T-cell (primary cell): ENCODE measurements at regions not wholly inside any gene's neighbourhood (a gene's known extent, or its start where the extent isn't known, plus 50 kb on each side); places are given as distances from the start of the nearest gene placed in this dataset.

Experiments
- ATAC-seq, 4 experiments: fragments of 200-7000 bp in 3 of 4; fragments of 150-1000 bp in 1 of 4; cut with Tn5 transposase; replicated peaks in 1 of 4; 1 replicate in 3 of 4; 2 replicates in 1 of 4; pipeline ENCODE4 v1.10.0; 2021; ENCODE audit warnings: moderate library complexity in 3 of 4, mild to moderate bottlenecking in 2 of 4, moderate number of reproducible peaks in 1 of 4
- CTCF ChIA-PET, 2 donors: fragments of 300-600 bp; sonication (Branson Sonifier 250); formaldehyde crosslinking; loops; one replicate each; lab custom pipeline; 2022; ENCODE audit warnings: antibody characterized with exemption in 2 of 2; lab: Charles Lee
- POLR2A ChIA-PET, 2 donors: fragments of 300-600 bp; sonication (Branson Sonifier 250); formaldehyde crosslinking; loops; one replicate each; lab custom pipeline; 2022; ENCODE audit warnings: antibody characterized with exemption in 2 of 2; lab: Charles Lee
- DNase-seq, 35 experiments: peaks; one replicate each; pipeline versions ENCODE4 v3.0.0 to v3.0.0-alpha.2; 2013 to 2023
- H3K27ac ChIP-seq: one replicate; pipeline ENCODE4 v1.5.1; 2013; ENCODE audit warnings: low read length
- H3K27me3 ChIP-seq, 2 experiments: replicated peaks in 1 of 2; 1 replicate in 1 of 2; 2 replicates in 1 of 2; pipeline versions ENCODE4 v1.6.1 to v1.7.0; 2013; ENCODE audit warnings: low read length in 1 of 2, mixed read lengths in 1 of 2; ENCODE audit not compliant: control insufficient read depth in 2 of 2, insufficient read depth in 2 of 2; ENCODE audit errors: extremely low read depth in 1 of 2
- H3K36me3 ChIP-seq, 2 donors: 1 replicate in 1 of 2; 2 replicates in 1 of 2; pipeline versions ENCODE4 v1.6.1 to v1.7.0; 2013; ENCODE audit warnings: low read length in 1 of 2; ENCODE audit not compliant: control insufficient read depth in 2 of 2, insufficient read depth in 1 of 2; ENCODE audit errors: extremely low read depth in 1 of 2
- H3K4me1 ChIP-seq, 2 experiments: 1 replicate in 1 of 2; 2 replicates in 1 of 2; pipeline versions ENCODE4 v1.6.1 to v1.7.0; 2013; ENCODE audit warnings: low read length in 2 of 2, mixed read lengths in 1 of 2; ENCODE audit not compliant: insufficient read depth in 2 of 2, control insufficient read depth in 1 of 2; ENCODE audit errors: extremely low read depth in 1 of 2
- H3K4me3 ChIP-seq, 2 donors: 1 replicate in 1 of 2; 2 replicates in 1 of 2; pipeline versions ENCODE4 v1.5.1 to v1.7.0; 2013; ENCODE audit warnings: mild to moderate bottlenecking in 2 of 2, low read length in 1 of 2, moderate library complexity in 1 of 2; ENCODE audit not compliant: control insufficient read depth in 1 of 2; ENCODE audit errors: extremely low read depth in 1 of 2
- H3K9me3 ChIP-seq: 2 replicates; pipeline ENCODE4 v1.7.0; 2013
- H3K27ac Mint-ChIP-seq, 2 donors: one replicate each; pipeline ENCODE4 v1.8.0; 2020 to 2021; ENCODE audit warnings: mild to moderate bottlenecking in 2 of 2, mixed read lengths in 2 of 2
- H3K27me3 Mint-ChIP-seq, 2 donors: one replicate each; pipeline ENCODE4 v1.8.0; 2021 to 2022; ENCODE audit warnings: mixed read lengths in 2 of 2
- H3K36me3 Mint-ChIP-seq: one replicate; pipeline ENCODE4 v1.8.0; 2021; ENCODE audit warnings: mixed read lengths
- H3K4me1 Mint-ChIP-seq, 3 donors: one replicate each; pipeline ENCODE4 v1.8.0; 2020 to 2022; ENCODE audit warnings: mixed read lengths in 3 of 3, mild to moderate bottlenecking in 1 of 3
- H3K4me3 Mint-ChIP-seq, 3 donors: one replicate each; pipeline ENCODE4 v1.8.0; 2020 to 2022; ENCODE audit warnings: mild to moderate bottlenecking in 3 of 3, mixed read lengths in 3 of 3, moderate library complexity in 3 of 3
- H3K9me3 Mint-ChIP-seq, 3 donors: one replicate each; pipeline ENCODE4 v1.8.0; 2020 to 2022; ENCODE audit warnings: mixed read lengths in 3 of 3
- WGBS: methylation state at CpG from one replicate; pipeline ENCODE4 v1.1.5; 2013; ENCODE audit warnings: missing lambda C conversion rate; ENCODE audit not compliant: insufficient coverage; 5-methylcytosine and 5-hydroxymethylcytosine counted together

DNA sequence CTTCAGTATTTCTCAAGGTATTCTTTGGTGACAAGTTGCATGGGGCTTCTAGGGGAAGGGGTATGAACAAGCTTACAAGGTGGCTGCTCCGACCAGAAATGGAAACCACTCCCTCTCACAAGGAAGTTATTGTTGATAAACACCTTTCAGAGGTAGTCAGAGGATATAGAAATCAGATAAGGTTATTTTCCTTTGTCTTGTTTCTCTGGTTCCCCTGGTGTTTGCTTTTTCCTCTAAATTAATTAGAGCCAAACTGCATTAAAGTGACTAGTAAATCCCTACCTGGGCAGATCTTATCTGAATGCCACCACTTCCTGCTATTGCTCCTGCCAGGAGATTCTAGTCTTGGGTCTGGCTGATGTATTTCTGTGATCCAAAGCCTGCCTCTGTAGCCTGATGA lies 725.4 kb downstream of the INHBA start:
- Mint-ChIP-seq H3K27me3 (no peaks in the 10 kb centered on the region), H3K4me1 (no peaks in the 10 kb centered on the region), H3K9me3 (peaks cover 12 to 19% (median 18%) of the 10 kb centered on the region in 3 donors), H3K4me3 (no peak overlapping the region), H3K27ac (no peak overlapping the region), H3K36me3 (no peaks in the 10 kb centered on the region)
- no peaks in the 10 kb centered on the region for H3K4me1 ChIP-seq
- ChIA-PET CTCF (no interaction called here), POLR2A (no interaction called here)
- no peaks in the 10 kb centered on the region for H3K36me3 ChIP-seq
- ATAC-seq (no peak), DNase-seq (no peak)
- H3K27ac ChIP-seq = no peak overlapping the region
- WGBS = no CpG with 5 or more reads among the region's 1 CpG
- H3K9me3 ChIP-seq = no peaks in the 10 kb centered on the region
- no peaks in the 10 kb centered on the region for H3K27me3 ChIP-seq
- H3K4me3 ChIP-seq = no peak overlapping the region

DNA sequence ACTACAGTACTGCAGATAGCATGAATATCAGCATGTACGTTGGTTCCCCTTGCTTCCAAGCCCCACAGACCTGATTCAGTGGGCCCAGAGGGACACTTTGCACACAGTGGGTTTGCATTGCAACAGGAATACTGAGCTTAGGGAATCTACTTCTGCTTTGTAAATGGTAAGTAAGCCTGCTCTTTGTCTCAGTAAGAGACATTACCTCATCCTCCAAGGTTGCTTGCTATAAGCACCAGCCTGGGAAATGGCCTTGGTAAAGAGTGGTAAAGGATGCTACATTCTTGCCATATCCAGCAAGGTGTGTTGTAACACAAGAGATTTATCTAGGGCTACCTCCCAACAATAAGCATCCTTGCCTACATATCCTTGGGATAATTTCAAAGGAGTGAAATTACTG lies 730.5 kb downstream of the INHBA start:
- H3K9me3 Mint-ChIP-seq = peaks cover 12 to 19% (median 15%) of the 10 kb centered on the region in 3 donors
- Histone ChIP-seq H3K27me3 (no peaks in the 10 kb centered on the region), H3K4me1 (no peaks in the 10 kb centered on the region), H3K27ac (no peak overlapping the region), H3K4me3 (no peak overlapping the region), H3K9me3 (no peaks in the 10 kb centered on the region), H3K36me3 (no peaks in the 10 kb centered on the region)
- ATAC-seq (no peak), DNase-seq (no peak)
- H3K27ac Mint-ChIP-seq = no peak overlapping the region
- H3K36me3 Mint-ChIP-seq = no peaks in the 10 kb centered on the region
- CTCF ChIA-PET = no interaction called here
- no peaks in the 10 kb centered on the region for H3K27me3 Mint-ChIP-seq
- no peaks in the 10 kb centered on the region for H3K4me1 Mint-ChIP-seq
- no CpG with 5 or more reads among the region's 1 CpG for WGBS
- no peak overlapping the region for H3K4me3 Mint-ChIP-seq
- POLR2A ChIA-PET = no interaction called here

DNA sequence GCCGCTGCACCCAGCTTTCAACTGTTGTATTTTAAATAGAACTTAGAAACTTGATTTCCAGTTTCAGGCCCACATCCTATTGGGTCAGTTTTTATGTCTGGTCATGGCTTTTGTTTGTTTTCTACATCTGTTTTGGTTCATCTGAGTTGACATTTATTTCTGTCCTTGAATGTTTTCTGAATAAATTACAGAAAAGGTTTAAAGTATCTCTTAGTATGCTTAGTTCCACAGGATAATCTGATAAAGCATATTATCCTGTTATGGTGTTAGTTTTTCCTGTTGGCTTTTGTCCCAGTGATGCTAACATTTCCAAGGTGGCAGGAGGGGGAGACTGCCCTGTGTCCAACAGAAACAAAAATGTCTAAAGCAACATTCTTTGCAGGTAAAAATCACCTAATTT lies 733.2 kb downstream of the INHBA start:
- no peak overlapping the region for H3K4me3 Mint-ChIP-seq
- no peak overlapping the region for H3K27ac Mint-ChIP-seq
- no peaks in the 10 kb centered on the region for H3K27me3 Mint-ChIP-seq
- Histone ChIP-seq H3K27me3 (no peaks in the 10 kb centered on the region), H3K36me3 (no peaks in the 10 kb centered on the region), H3K9me3 (no peaks in the 10 kb centered on the region), H3K4me3 (no peak overlapping the region), H3K4me1 (no peaks in the 10 kb centered on the region), H3K27ac (no peak overlapping the region)
- CTCF ChIA-PET = no interaction called here
- H3K9me3 Mint-ChIP-seq = peaks cover 10 to 15% (median 12%) of the 10 kb centered on the region in 3 donors
- DNase-seq (no peak), ATAC-seq (no peak)
- POLR2A ChIA-PET = no interaction called here
- H3K36me3 Mint-ChIP-seq = no peaks in the 10 kb centered on the region
- WGBS = no CpG with 5 or more reads among the region's 1 CpG
- no peaks in the 10 kb centered on the region for H3K4me1 Mint-ChIP-seq

DNA sequence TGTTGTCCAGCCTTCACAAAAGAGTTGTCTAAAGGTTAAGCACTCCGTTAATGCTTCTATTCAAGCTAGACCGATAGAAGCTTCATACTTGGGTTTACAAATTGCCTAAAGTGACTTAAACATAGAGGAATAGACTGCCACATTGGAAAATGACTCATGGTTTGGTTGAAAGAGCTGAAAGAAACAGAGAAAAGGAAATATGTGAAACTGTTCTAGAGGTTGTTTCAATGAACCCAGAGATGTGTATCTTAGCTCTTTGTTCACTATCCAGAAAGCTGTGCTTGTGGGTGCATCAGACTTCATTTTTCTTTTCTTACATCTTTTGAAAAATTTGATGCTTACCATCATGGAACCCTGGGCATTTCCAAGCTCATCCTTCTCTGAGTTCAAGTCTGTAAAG lies 736.2 kb downstream of the INHBA start:
- no peaks in the 10 kb centered on the region for H3K9me3 ChIP-seq
- Mint-ChIP-seq H3K4me3 (no peak overlapping the region), H3K27me3 (no peaks in the 10 kb centered on the region), H3K9me3 (peaks cover 7 to 10% (median 8%) of the 10 kb centered on the region in 3 donors), H3K4me1 (no peaks in the 10 kb centered on the region), H3K36me3 (no peaks in the 10 kb centered on the region), H3K27ac (no peak overlapping the region)
- DNase-seq = no peak
- H3K4me3 ChIP-seq = no peak overlapping the region
- no peak overlapping the region for H3K27ac ChIP-seq
- no peaks in the 10 kb centered on the region for H3K4me1 ChIP-seq
- ChIA-PET CTCF (no interaction called here), POLR2A (interaction anchor here in 1 of 2 donors (0.6 kb wide), 1 partner anchor 15 kb away, joined by 3 read pairs; no protein-coding TSS in a partner anchor)
- no peaks in the 10 kb centered on the region for H3K27me3 ChIP-seq
- no peaks in the 10 kb centered on the region for H3K36me3 ChIP-seq
- no peak for ATAC-seq
- WGBS = 79% methylated on average over 2 of the region's 2 CpGs

DNA sequence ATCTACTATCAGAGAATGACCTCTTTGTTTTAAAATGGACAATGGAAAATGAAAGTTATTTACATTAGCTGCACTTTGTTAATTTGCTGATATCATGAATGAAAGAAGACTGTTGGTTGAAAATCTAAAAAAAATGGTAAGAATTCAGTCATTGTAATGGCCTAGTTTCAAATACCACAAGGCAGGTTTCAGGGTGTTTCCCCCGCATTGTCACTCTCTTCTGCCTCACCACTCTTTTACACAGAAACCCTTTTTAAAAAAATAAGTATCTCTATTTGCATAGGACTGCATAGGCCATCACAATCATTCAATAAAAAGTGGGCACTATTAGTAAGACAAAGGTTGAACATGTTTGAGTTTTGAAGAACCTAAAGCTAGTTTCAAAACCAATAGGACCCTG lies 737.1 kb downstream of the INHBA start:
- H3K4me1 ChIP-seq = no peaks in the 10 kb centered on the region
- POLR2A ChIA-PET = no interaction called here
- Mint-ChIP-seq H3K4me3 (no peak overlapping the region), H3K4me1 (no peaks in the 10 kb centered on the region), H3K9me3 (peaks cover 5 to 9% (median 8%) of the 10 kb centered on the region in 3 donors), H3K27me3 (no peaks in the 10 kb centered on the region), H3K36me3 (no peaks in the 10 kb centered on the region), H3K27ac (no peak overlapping the region)
- no peak for DNase-seq
- no peaks in the 10 kb centered on the region for H3K9me3 ChIP-seq
- H3K36me3 ChIP-seq = no peaks in the 10 kb centered on the region
- no peaks in the 10 kb centered on the region for H3K27me3 ChIP-seq
- ATAC-seq = no peak
- CTCF ChIA-PET = no interaction called here
- H3K27ac ChIP-seq = no peak overlapping the region
- H3K4me3 ChIP-seq = no peak overlapping the region
- WGBS = no CpG with 5 or more reads among the region's 1 CpG

DNA sequence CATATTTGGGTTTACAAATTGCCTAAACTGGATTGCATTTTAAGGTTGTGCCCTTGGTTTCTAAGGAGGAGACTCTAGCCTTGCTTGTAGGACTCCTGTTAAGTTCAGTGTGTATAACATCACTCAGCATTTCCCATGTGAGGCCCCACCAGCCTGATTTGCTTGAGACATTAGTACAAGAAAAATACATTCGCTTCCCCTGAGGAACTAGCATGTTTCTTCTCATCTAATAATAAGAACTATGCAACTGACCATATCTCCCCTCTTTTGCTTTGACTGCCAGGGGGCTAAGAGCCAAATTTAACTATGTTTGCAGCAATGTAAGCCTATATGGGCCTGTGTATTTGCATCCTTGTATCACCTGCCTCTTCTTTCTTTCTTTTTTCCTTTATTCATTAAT lies 737.9 kb downstream of the INHBA start:
- H3K27me3 ChIP-seq = no peaks in the 10 kb centered on the region
- no peaks in the 10 kb centered on the region for H3K36me3 Mint-ChIP-seq
- H3K4me3 Mint-ChIP-seq = no peak overlapping the region
- H3K27ac ChIP-seq = no peak overlapping the region
- H3K9me3 ChIP-seq = no peaks in the 10 kb centered on the region
- no peaks in the 10 kb centered on the region for H3K27me3 Mint-ChIP-seq
- peaks cover 3 to 8% (median 4%) of the 10 kb centered on the region in 3 donors for H3K9me3 Mint-ChIP-seq
- no CpG with 5 or more reads among the region's 1 CpG for WGBS
- no peak overlapping the region for H3K27ac Mint-ChIP-seq
- ChIA-PET CTCF (no interaction called here), POLR2A (no interaction called here)
- DNase-seq (no peak), ATAC-seq (no peak)
- no peaks in the 10 kb centered on the region for H3K4me1 Mint-ChIP-seq
- no peak overlapping the region for H3K4me3 ChIP-seq
- no peaks in the 10 kb centered on the region for H3K4me1 ChIP-seq
- H3K36me3 ChIP-seq = no peaks in the 10 kb centered on the region

DNA sequence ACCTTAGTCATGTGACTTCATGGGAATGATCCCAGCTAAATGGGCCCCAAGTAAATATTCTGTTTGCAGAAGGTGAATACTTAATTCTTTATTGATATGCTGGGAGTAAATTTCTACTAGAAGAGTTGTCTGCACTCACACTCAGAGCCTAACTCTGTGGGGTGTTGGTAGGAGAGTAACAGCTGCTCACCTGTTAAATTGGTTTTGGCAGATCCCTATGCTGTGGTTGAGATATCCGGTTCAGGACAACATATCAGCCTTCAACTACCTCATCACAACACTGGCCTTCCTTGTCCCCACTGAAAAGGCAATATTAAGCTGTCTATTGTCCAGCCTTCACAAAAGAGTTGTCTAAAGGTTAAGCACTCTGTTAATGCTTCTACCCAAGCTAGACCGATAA lies 738.3 kb downstream of the INHBA start:
- no peaks in the 10 kb centered on the region for H3K9me3 ChIP-seq
- no peak for DNase-seq
- POLR2A ChIA-PET = no interaction called here
- H3K4me3 ChIP-seq = no peak overlapping the region
- no peak overlapping the region for H3K27ac ChIP-seq
- H3K36me3 Mint-ChIP-seq = no peaks in the 10 kb centered on the region
- H3K9me3 Mint-ChIP-seq = peaks cover 4 to 5% (median 5%) of the 10 kb centered on the region in 3 donors
- H3K27ac Mint-ChIP-seq = no peak overlapping the region
- no peak for ATAC-seq
- CTCF ChIA-PET = no interaction called here
- no peak overlapping the region for H3K4me3 Mint-ChIP-seq
- no peaks in the 10 kb centered on the region for H3K4me1 Mint-ChIP-seq
- no peaks in the 10 kb centered on the region for H3K27me3 ChIP-seq
- no peaks in the 10 kb centered on the region for H3K36me3 ChIP-seq
- H3K27me3 Mint-ChIP-seq = no peaks in the 10 kb centered on the region
- WGBS = no CpG with 5 or more reads among the region's 2 CpGs
- no peaks in the 10 kb centered on the region for H3K4me1 ChIP-seq
